OCI-LY3 (cell line): ENCODE measurements at regions not wholly inside any gene's neighbourhood (a gene's known extent, or its start where the extent isn't known, plus 50 kb on each side); places are given as distances from the start of the nearest gene placed in this dataset.

Source experiments
- H2AFZ ChIP-seq: fragments of 200-600, 300-600 bp; shearing (Covaris generic); 2 replicates; pipeline ENCODE4 v1.6.0; 2014; ENCODE audit warnings: antibody characterized with exemption, low read depth, low read length
- H3K27ac ChIP-seq: fragments of 200-600, 300-600 bp; sonication (generic); 2 replicates; pipeline ENCODE4 v1.5.1; 2014; ENCODE audit warnings: mild to moderate bottlenecking, low read length, moderate library complexity, mixed read lengths
- H3K27me3 ChIP-seq: fragments of 200-600, 300-600 bp; sonication (generic); 2 replicates; pipeline ENCODE4 v1.6.1; 2014; ENCODE audit warnings: low read depth, low read length, mixed read lengths
- H3K36me3 ChIP-seq: fragments of 200-600, 300-600 bp; sonication (generic); replicated peaks from 2 replicates; pipeline ENCODE3; 2014; ENCODE audit warnings: low read depth, low read length, mixed read lengths
- H3K4me1 ChIP-seq: fragments of 300-600, 200-600 bp; sonication (generic); 2 replicates; pipeline ENCODE4 v1.6.1; 2014; ENCODE audit warnings: low read length, mixed read lengths
- H3K4me2 ChIP-seq: fragments of 200-600, 300-600 bp; sonication (generic); 2 replicates; pipeline ENCODE4 v1.6.1; 2014; ENCODE audit warnings: low read length, mixed read lengths
- H3K4me3 ChIP-seq: fragments of 300-600, 200-600 bp; sonication (generic); 2 replicates; pipeline ENCODE4 v1.5.1; 2014; ENCODE audit warnings: antibody characterized with exemption, mild to moderate bottlenecking, low read length, moderate library complexity
- H3K79me2 ChIP-seq: fragments of 300-600, 200-600 bp; shearing (Covaris generic); 2 replicates; pipeline ENCODE4 v1.6.1; 2014; ENCODE audit warnings: mild to moderate bottlenecking, low read length, mixed read lengths
- H3K9ac ChIP-seq: fragments of 300-600, 200-600 bp; shearing (Covaris generic); 2 replicates; pipeline ENCODE4 v1.6.0; 2014; ENCODE audit warnings: mild to moderate bottlenecking, low read length, moderate library complexity
- H3K9me3 ChIP-seq: fragments of 200-600, 300-600 bp; shearing (Covaris generic); 2 replicates; pipeline ENCODE4 v1.6.1; 2014; ENCODE audit warnings: low read length, mixed read lengths; ENCODE audit not compliant: insufficient read depth
- H4K20me1 ChIP-seq: fragments of 200-600, 300-600 bp; sonication (generic); 2 replicates; pipeline ENCODE4 v1.6.1; 2016; ENCODE audit warnings: low read length, mixed read lengths; ENCODE audit not compliant: insufficient read depth
- EZH2phosphoT487 ChIP-seq: fragments of 200-600 bp; shearing (Covaris generic); IDR thresholded peaks from 2 replicates; pipeline ENCODE4 v1.6.1; 2018; ENCODE audit warnings: antibody characterized with exemption, mixed run types, low read depth
- TF ChIP-seq, protein P1 (sequence below): fragments of 200-600, 300-600 bp; sonication (generic); IDR thresholded peaks from 2 replicates; pipeline ENCODE4 v1.5.1; 2014; ENCODE audit warnings: antibody characterized with exemption, low read length, low read depth

DNA sequence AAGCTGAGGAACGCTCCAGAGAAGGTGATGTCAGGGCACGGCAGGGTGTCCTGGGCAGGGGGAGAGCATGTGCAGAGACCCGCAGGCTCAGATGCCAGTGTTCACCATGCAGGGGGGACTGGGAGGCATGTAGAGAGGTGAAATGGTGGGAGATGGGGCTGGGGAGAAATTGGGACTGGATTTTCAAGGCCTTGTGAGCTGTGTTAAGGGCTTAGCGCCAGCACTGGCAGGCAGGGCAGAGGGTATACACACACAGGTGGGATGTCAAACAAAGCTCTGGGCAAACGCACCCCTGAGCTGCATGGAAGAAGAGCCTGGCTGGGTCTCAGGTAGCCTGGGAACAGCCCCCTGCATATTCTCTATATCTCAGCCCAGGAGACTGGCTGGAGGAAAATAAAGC lies 282.7 kb downstream of the SHQ1 start:
- Histone ChIP-seq H3K36me3 (no peaks in the 10 kb centered on the region), H3K4me2 (no peak overlapping the region), H2AFZ (no peak overlapping the region), H3K9ac (no peak overlapping the region), H3K4me1 (no peaks in the 10 kb centered on the region), H3K79me2 (no peaks in the 10 kb centered on the region), H4K20me1 (no peaks in the 10 kb centered on the region), H3K4me3 (no peak overlapping the region), H3K27me3 (no peaks in the 10 kb centered on the region), H3K9me3 (peaks cover 5% of the 10 kb centered on the region; the same call in 1 of the 2 replicates), H3K27ac (no peak overlapping the region)
- no peak for TF ChIP-seq EZH2phosphoT487
- TF ChIP-seq, protein P1, sequence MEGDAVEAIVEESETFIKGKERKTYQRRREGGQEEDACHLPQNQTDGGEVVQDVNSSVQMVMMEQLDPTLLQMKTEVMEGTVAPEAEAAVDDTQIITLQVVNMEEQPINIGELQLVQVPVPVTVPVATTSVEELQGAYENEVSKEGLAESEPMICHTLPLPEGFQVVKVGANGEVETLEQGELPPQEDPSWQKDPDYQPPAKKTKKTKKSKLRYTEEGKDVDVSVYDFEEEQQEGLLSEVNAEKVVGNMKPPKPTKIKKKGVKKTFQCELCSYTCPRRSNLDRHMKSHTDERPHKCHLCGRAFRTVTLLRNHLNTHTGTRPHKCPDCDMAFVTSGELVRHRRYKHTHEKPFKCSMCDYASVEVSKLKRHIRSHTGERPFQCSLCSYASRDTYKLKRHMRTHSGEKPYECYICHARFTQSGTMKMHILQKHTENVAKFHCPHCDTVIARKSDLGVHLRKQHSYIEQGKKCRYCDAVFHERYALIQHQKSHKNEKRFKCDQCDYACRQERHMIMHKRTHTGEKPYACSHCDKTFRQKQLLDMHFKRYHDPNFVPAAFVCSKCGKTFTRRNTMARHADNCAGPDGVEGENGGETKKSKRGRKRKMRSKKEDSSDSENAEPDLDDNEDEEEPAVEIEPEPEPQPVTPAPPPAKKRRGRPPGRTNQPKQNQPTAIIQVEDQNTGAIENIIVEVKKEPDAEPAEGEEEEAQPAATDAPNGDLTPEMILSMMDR, result no peak

DNA sequence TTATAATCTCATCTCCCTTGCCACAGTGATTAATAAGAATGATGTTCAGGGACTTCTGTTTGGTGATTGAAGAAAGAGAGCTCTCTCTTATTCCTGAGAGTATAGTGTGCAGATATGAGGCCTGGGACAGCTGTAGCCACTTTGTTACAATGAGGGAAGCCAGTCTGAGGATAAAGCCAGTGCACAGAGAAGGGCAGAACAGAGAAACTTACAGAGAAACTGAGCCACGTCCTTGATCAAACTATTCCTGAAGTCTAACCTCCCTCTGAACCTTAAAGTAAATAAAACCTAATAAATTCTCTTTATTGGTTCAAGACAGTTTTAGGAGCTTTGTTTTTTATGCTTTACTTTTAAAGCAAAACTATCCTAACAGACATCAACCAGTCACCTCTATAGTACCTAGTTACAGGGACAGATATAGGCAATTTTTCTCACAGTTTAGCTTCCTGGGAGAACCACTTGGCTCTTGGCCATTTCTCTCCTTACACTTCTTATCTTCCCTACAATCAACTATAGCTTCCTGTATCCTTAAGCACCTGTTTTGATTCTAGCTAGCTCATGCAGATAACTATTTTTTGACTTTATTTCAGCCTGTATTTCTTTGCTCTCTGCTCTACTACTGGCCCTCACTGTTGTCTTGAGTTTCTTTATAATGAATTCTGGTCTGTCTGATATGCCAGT lies 284.4 kb downstream of the SHQ1 start:
- H4K20me1 ChIP-seq, result no peaks in the 10 kb centered on the region

DNA sequence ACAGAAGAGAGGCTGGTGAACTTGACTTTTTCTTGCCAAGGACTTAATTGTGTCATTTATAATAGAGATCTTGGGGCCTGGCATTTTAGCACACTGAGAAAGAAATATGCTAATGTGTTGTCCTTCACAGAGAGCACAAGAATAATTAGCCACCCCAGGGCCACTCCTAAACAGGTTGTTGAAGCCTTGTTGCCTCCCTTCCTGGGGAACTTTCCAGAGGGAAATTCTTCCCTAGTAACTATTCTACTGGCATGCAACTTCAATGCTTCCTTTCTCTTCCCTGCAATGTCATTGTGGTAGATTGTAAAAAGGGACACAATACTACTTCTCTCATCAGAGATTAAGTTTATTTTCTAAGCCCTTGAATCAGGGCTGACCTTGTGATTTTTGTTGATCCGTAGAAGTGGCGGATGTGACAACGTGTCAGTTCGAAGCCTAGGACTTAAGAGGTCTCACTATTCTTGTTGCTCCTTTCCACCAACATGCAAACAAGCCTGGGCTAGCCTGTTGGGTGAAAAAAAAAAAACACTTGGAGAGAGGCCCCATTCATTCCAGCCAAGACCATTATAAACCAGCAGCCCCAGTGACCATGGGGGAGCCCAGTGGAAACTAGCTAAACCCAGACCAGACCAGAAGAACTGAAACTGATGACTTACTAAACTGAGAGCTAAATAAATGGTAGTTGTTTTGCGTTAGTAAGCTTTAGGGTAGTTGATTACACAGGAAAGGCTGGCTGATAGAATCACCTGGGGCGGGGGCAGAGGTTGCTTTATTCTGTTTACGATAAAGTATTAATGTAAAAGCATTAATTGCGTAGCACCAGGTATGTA lies 287.2 kb downstream of the SHQ1 start:
- no peak overlapping the region for H3K4me2 ChIP-seq
- peaks cover 20% of the 10 kb centered on the region for H3K4me1 ChIP-seq
- H2AFZ ChIP-seq, result no peak overlapping the region
- no peaks in the 10 kb centered on the region for H3K36me3 ChIP-seq
- no peak for TF ChIP-seq EZH2phosphoT487
- TF ChIP-seq, protein P1, result no peak
- no peaks in the 10 kb centered on the region for H4K20me1 ChIP-seq
- H3K79me2 ChIP-seq, result no peaks in the 10 kb centered on the region
- H3K27me3 ChIP-seq, result no peaks in the 10 kb centered on the region
- no peak overlapping the region for H3K4me3 ChIP-seq
- no peak overlapping the region for H3K9ac ChIP-seq
- peaks cover 14% of the 10 kb centered on the region for H3K9me3 ChIP-seq
- no peak overlapping the region for H3K27ac ChIP-seq

More for the DNA sequence above, 284.4 kb downstream of the SHQ1 start:
- Histone ChIP-seq H3K4me2 (no peak overlapping the region), H3K27me3 (no peaks in the 10 kb centered on the region), H3K4me3 (no peak overlapping the region), H3K36me3 (no peaks in the 10 kb centered on the region), H3K9ac (no peak overlapping the region), H3K27ac (no peak overlapping the region), H2AFZ (no peak overlapping the region), H3K9me3 (peaks cover 5% of the 10 kb centered on the region; the same call in 1 of the 2 replicates), H3K79me2 (no peaks in the 10 kb centered on the region), H3K4me1 (peaks cover 10% of the 10 kb centered on the region)
- TF ChIP-seq, protein P1, result no peak
- TF ChIP-seq EZH2phosphoT487, result no peak

DNA sequence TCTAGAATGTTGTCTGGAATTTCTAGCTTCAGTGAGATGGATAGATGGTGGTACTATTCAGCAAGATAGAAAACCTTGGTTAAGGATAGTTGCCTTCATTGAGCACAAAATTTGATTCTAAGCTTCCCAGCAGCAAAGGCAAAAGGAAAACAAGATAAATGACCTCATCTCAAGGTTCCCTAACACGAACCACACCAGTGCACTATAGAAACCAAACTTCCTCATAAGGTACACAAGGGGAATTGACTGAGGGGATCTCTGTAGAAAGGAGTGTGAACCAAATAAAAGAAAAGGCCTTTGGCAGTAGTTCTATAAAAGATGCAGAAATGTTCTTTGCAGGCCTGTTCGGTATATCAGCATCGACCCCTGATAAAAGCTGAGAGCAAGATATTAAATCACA lies 288.9 kb downstream of the SHQ1 start:
- Histone ChIP-seq H3K9me3 (peaks cover 14% of the 10 kb centered on the region), H3K36me3 (no peaks in the 10 kb centered on the region), H3K4me2 (no peak overlapping the region), H4K20me1 (no peaks in the 10 kb centered on the region), H3K4me1 (peaks cover 20% of the 10 kb centered on the region), H3K4me3 (no peak overlapping the region), H3K27me3 (no peaks in the 10 kb centered on the region), H2AFZ (no peak overlapping the region), H3K9ac (no peak overlapping the region), H3K27ac (no peak overlapping the region), H3K79me2 (no peaks in the 10 kb centered on the region)
- TF ChIP-seq, protein P1, result no peak
- TF ChIP-seq EZH2phosphoT487, result no peak
